Dermis microvascular lymphatic vessel endothelial cell (primary cell): ENCODE measurements at regions not wholly inside any gene's neighbourhood (a gene's known extent, or its start where the extent isn't known, plus 50 kb on each side); places are given as distances from the start of the nearest gene placed in this dataset.

Source experiments
- DNase-seq, 2 donors: peaks; one replicate each; pipeline versions ENCODE4 v3.0.0 to v3.0.0-alpha.2; 2010; ENCODE audit warnings: low read depth in 2 of 2

- no peak for DNase-seq
These were observed 71.2 kb downstream of the C9orf152 start for GRCh38 chr9:110136802-110137201.

- DNase-seq = no peak
These were observed 67.7 kb downstream of the C9orf152 start for GRCh38 chr9:110140276-110140675.

GRCh38 chr9:110141227-110141793, 66.6 kb downstream of the C9orf152 start:
- DNase-seq = peak in 1 of 2 donors; percentile 69

GRCh38 chr9:110142253-110142652, 65.7 kb downstream of the C9orf152 start:
- DNase-seq = no peak

- no peak for DNase-seq
These were observed 65.0 kb downstream of the C9orf152 start for GRCh38 chr9:110142868-110143481.

- DNase-seq = no peak
These were observed 64.5 kb downstream of the C9orf152 start for GRCh38 chr9:110143485-110143884.

GRCh38 chr9:110143950-110144545, 63.9 kb downstream of the C9orf152 start:
- DNase-seq = peak in 1 of 2 donors; percentile 41

GRCh38 chr9:110146373-110146772, 61.6 kb downstream of the C9orf152 start:
- DNase-seq = no peak

GRCh38 chr9:110148384-110148783, 59.6 kb downstream of the C9orf152 start:
- no peak for DNase-seq

- DNase-seq = no peak
These were observed 59.1 kb downstream of the C9orf152 start for GRCh38 chr9:110148891-110149290.
